IMR-90 (cell line): ENCODE measurements at regions not wholly inside any gene's neighbourhood (a gene's known extent, or its start where the extent isn't known, plus 50 kb on each side); places are given as distances from the start of the nearest gene placed in this dataset.

ENCODE experiments used
- ATAC-seq: fragments of 200-7000 bp; cut with Tn5 transposase; 2 replicates; pipeline ENCODE4 v1.9.1; 2020; ENCODE audit warnings: low read depth, mild to moderate bottlenecking, moderate library complexity
- BruUV-seq: library from RNA; stranded (reverse); fragments of 400-500 nt; replicated peaks from 2 replicates; lab custom pipeline; 2021; lab: Mats Ljungman, UMichigan
- CTCF ChIA-PET: fragments of 300-600 bp; formaldehyde crosslinking; extraction: SDS; loops from one replicate; lab custom pipeline; 2021; ENCODE audit warnings: antibody characterized with exemption; lab: Yijun Ruan, JAX
- POLR2A ChIA-PET: fragments of 300-600 bp; sonication (Branson Sonifier 250); formaldehyde crosslinking; loops from one replicate; lab custom pipeline; 2022; ENCODE audit warnings: antibody characterized with exemption; ENCODE audit not compliant: unreplicated experiment; lab: Charles Lee
- DNase-seq: peaks from one replicate; pipeline ENCODE4 v3.0.0; 2013
- H2AFZ ChIP-seq: replicated peaks from 2 replicates; pipeline ENCODE3; 2013; ENCODE audit warnings: low read length, mild to moderate bottlenecking; ENCODE audit not compliant: poor library complexity
- H2AK5ac ChIP-seq: 2 replicates; pipeline ENCODE4 v1.6.1; 2013; ENCODE audit warnings: low read depth, low read length, inconsistent platforms
- H2AK9ac ChIP-seq: replicated peaks from 2 replicates; pipeline ENCODE3; 2013; ENCODE audit warnings: mild to moderate bottlenecking, low read depth, low read length, moderate library complexity; ENCODE audit not compliant: poor library complexity
- H2BK120ac ChIP-seq: 2 replicates; pipeline ENCODE4 v1.6.1; 2013; ENCODE audit warnings: low read depth, low read length, inconsistent platforms
- H2BK15ac ChIP-seq: 3 replicates; pipeline ENCODE4 v1.6.1; 2013; ENCODE audit warnings: low read depth, low read length, inconsistent platforms
- H2BK20ac ChIP-seq: 2 replicates; pipeline ENCODE4 v1.6.1; 2013; ENCODE audit warnings: low read depth, mild to moderate bottlenecking, inconsistent platforms, low read length, moderate library complexity
- H2BK5ac ChIP-seq: 2 replicates; pipeline ENCODE4 v1.6.1; 2013; ENCODE audit warnings: mild to moderate bottlenecking, low read depth, low read length, inconsistent platforms; ENCODE audit not compliant: poor library complexity, severe bottlenecking
- H3K14ac ChIP-seq: replicated peaks from 2 replicates; pipeline ENCODE4 v1.6.1; 2013; ENCODE audit warnings: low read depth, low read length, inconsistent platforms
- H3K18ac ChIP-seq: 2 replicates; pipeline ENCODE4 v1.6.1; 2013; ENCODE audit warnings: low read depth, low read length, control low read depth
- H3K23ac ChIP-seq: 2 replicates; pipeline ENCODE4 v1.6.1; 2013; ENCODE audit warnings: low read depth, low read length, inconsistent platforms
- H3K27ac ChIP-seq: 2 replicates; pipeline ENCODE4 v1.5.1; 2013; ENCODE audit warnings: mild to moderate bottlenecking, control low read depth, low read length; ENCODE audit not compliant: insufficient read depth
- H3K27me3 ChIP-seq: 2 replicates; pipeline ENCODE4 v1.6.1; 2013; ENCODE audit warnings: low read length; ENCODE audit not compliant: control insufficient read depth, insufficient read depth
- H3K36me3 ChIP-seq: 2 replicates; pipeline ENCODE4 v1.6.1; 2013; ENCODE audit warnings: low read length, mixed read lengths; ENCODE audit not compliant: control insufficient read depth, insufficient read depth
- H3K4ac ChIP-seq: 2 replicates; pipeline ENCODE4 v1.6.1; 2013; ENCODE audit warnings: low read depth, low read length, inconsistent platforms
- H3K4me1 ChIP-seq: 2 replicates; pipeline ENCODE4 v1.6.1; 2013; ENCODE audit warnings: low read length, mixed read lengths; ENCODE audit not compliant: control insufficient read depth, insufficient read depth
- H3K4me2 ChIP-seq: 2 replicates; pipeline ENCODE4 v1.6.1; 2013; ENCODE audit warnings: low read depth, mild to moderate bottlenecking, control low read depth, low read length, moderate library complexity
- H3K4me3 ChIP-seq: 2 replicates; pipeline ENCODE4 v1.5.1; 2013; ENCODE audit warnings: low read depth, mild to moderate bottlenecking, control low read depth, low read length, moderate library complexity; ENCODE audit not compliant: insufficient read depth
- H3K56ac ChIP-seq: 2 replicates; pipeline ENCODE4 v1.6.1; 2013; ENCODE audit warnings: low read length, inconsistent platforms; ENCODE audit not compliant: insufficient read depth; ENCODE audit errors: extremely low read depth
- H3K79me1 ChIP-seq, 2 experiments: 2 replicates each; pipeline ENCODE4 v1.6.1; 2013; ENCODE audit warnings: low read length in 2 of 2, inconsistent platforms in 1 of 2, low read depth in 1 of 2
- H3K9ac ChIP-seq: 2 replicates; pipeline ENCODE4 v1.6.1; 2013; ENCODE audit warnings: low read depth, low read length, control low read depth
- H3K9me1 ChIP-seq: 2 replicates; pipeline ENCODE4 v1.6.1; 2013; ENCODE audit warnings: low read length, inconsistent platforms; ENCODE audit not compliant: insufficient read depth
- H3K9me3 ChIP-seq: 2 replicates; pipeline ENCODE4 v1.6.1; 2013; ENCODE audit warnings: low read length; ENCODE audit not compliant: control insufficient read depth, insufficient read depth
- H4K20me1 ChIP-seq: 2 replicates; pipeline ENCODE4 v1.6.1; 2013; ENCODE audit warnings: low read length, inconsistent platforms; ENCODE audit not compliant: insufficient read depth
- H4K5ac ChIP-seq: 2 replicates; pipeline ENCODE4 v1.6.1; 2013; ENCODE audit warnings: mild to moderate bottlenecking, low read depth, low read length, control low read depth
- H4K8ac ChIP-seq, 2 experiments: 2 replicates each; pipeline ENCODE4 v1.6.1; 2013; ENCODE audit warnings: low read depth in 2 of 2, low read length in 2 of 2, control low read depth in 1 of 2, inconsistent platforms in 1 of 2
- H4K91ac ChIP-seq: 2 replicates; pipeline ENCODE4 v1.6.1; 2013; ENCODE audit warnings: low read depth, low read length, inconsistent platforms; ENCODE audit not compliant: insufficient read depth
- BHLHE40 ChIP-seq: fragments of 150-350 bp; IDR thresholded peaks from 2 replicates; pipeline ENCODE4 v1.6.1; 2016; ENCODE audit warnings: mild to moderate bottlenecking, low read depth, low read length
- CEBPB ChIP-seq: IDR thresholded peaks from 2 replicates; pipeline ENCODE4 v1.6.1; 2012; ENCODE audit warnings: low read depth, low read length, improper control_type of control experiment
- CHD1 ChIP-seq: IDR thresholded peaks from 2 replicates; pipeline ENCODE4 v1.6.1; 2012; ENCODE audit warnings: low read depth, low read length, improper control_type of control experiment
- CTCF ChIP-seq: conservative IDR thresholded peaks from 2 replicates; pipeline ENCODE4 v1.5.1; 2012; ENCODE audit warnings: mild to moderate bottlenecking, low read depth, low read length, improper control_type of control experiment
- ELK1 ChIP-seq: fragments of 150-350 bp; IDR thresholded peaks from 2 replicates; pipeline ENCODE4 v1.6.1; 2016; ENCODE audit warnings: low read depth, mild to moderate bottlenecking, low read length, moderate library complexity, borderline replicate concordance
- FOS ChIP-seq: fragments of 150-350 bp; IDR thresholded peaks from 2 replicates; pipeline ENCODE4 v1.6.1; 2016; ENCODE audit warnings: low read depth, low read length
- MAFK ChIP-seq: IDR thresholded peaks from 2 replicates; pipeline ENCODE4 v1.6.1; 2012; ENCODE audit warnings: low read depth, low read length, improper control_type of control experiment
- MAZ ChIP-seq: IDR thresholded peaks from 2 replicates; pipeline ENCODE4 v1.6.1; 2012; ENCODE audit warnings: low read depth, mild to moderate bottlenecking, low read length, improper control_type of control experiment, moderate library complexity, borderline replicate concordance
- MXI1 ChIP-seq: IDR thresholded peaks from 2 replicates; pipeline ENCODE4 v1.6.1; 2012; ENCODE audit warnings: low read depth, mild to moderate bottlenecking, low read length, moderate library complexity, borderline replicate concordance
- POLR2A ChIP-seq: IDR thresholded peaks from 2 replicates; pipeline ENCODE4 v1.6.1; 2012; ENCODE audit warnings: mild to moderate bottlenecking, low read depth, low read length
- RAD21 ChIP-seq: IDR thresholded peaks from 2 replicates; pipeline ENCODE4 v1.6.1; 2012; ENCODE audit warnings: low read length, improper control_type of control experiment
- RFX5 ChIP-seq: IDR thresholded peaks from 2 replicates; pipeline ENCODE4 v1.8.0; 2012; ENCODE audit warnings: low read depth, mild to moderate bottlenecking, low read length, moderate library complexity
- SMC3 ChIP-seq: fragments of 150-350 bp; IDR thresholded peaks from 2 replicates; pipeline ENCODE4 v1.6.1; 2016; ENCODE audit warnings: low read depth, mild to moderate bottlenecking, antibody characterized with exemption, low read length, moderate library complexity
- USF2 ChIP-seq: fragments of 150-350 bp; IDR thresholded peaks from 2 replicates; pipeline ENCODE4 v1.6.1; 2017; ENCODE audit warnings: mild to moderate bottlenecking, antibody characterized with exemption, low read length, low read depth
- WGBS, 2 experiments: methylation state at CpG; one replicate each; pipeline versions ENCODE4 v1.1.5 to v1.1.7; 2013; ENCODE audit warnings: missing lambda C conversion rate in 2 of 2; ENCODE audit not compliant: insufficient read length in 1 of 2; ENCODE audit errors: extremely low coverage in 2 of 2; 5-methylcytosine and 5-hydroxymethylcytosine counted together
- dilution Hi-C: fragments of 300-500 bp; cut with HindIII; formaldehyde crosslinking; loops from one replicate; pipeline ENCODE4 v1.14.3; 2018; ENCODE audit warnings: low sequenced_read_pairs; ENCODE audit not compliant: unreplicated experiment
- in situ Hi-C: fragments of 300-500 bp; cut with MboI; formaldehyde crosslinking; loops from 3 replicates; pipeline ENCODE4 v1.14.3; 2019; ENCODE audit warnings: low sequenced_read_pairs, inconsistent platforms, mixed read lengths
- intact Hi-C: fragments of 100-400 bp; cut with micrococcal nuclease; formaldehyde crosslinking; loops from 2 replicates; pipeline ENCODE4 v1.10.0; 2022

GRCh38 chr5:118220556-118221195, 767.7 kb downstream of the DTWD2 start:
- H3K4me1 ChIP-seq, result no peaks in the 10 kb centered on the region
- POLR2A ChIA-PET, result no interaction called here
- TF ChIP-seq FOS, result no peak
- no peak for TF ChIP-seq BHLHE40
- no peak for TF ChIP-seq RFX5
- TF ChIP-seq MXI1, result no peak
- TF ChIP-seq POLR2A, result no peak
- TF ChIP-seq CTCF, result no peak
- TF ChIP-seq CHD1, result no peak
- no peak for TF ChIP-seq SMC3
- TF ChIP-seq ELK1, result no peak
- no peak for TF ChIP-seq CEBPB
- TF ChIP-seq MAFK, result no peak
- TF ChIP-seq MAZ, result no peak
- TF ChIP-seq RAD21, result no peak
- no peak for TF ChIP-seq USF2
- H3K9me3 ChIP-seq, result peaks cover 2% of the 10 kb centered on the region; the same call in 1 of the 2 replicates
- H3K4me2 ChIP-seq, result no peak overlapping the region
- no peaks in the 10 kb centered on the region for H3K27me3 ChIP-seq
- H3K79me1 ChIP-seq, result no peaks in the 10 kb centered on the region
- H3K9ac ChIP-seq, result no peak overlapping the region
- H3K9me1 ChIP-seq, result no peaks in the 10 kb centered on the region
- no peak overlapping the region for H4K5ac ChIP-seq
- no peak overlapping the region for H2BK120ac ChIP-seq
- dilution Hi-C loops (no loop called here), intact Hi-C loops (no loop called here), in situ Hi-C loops (no loop called here)
- H3K23ac ChIP-seq, result no peak overlapping the region
- no peak overlapping the region for H2BK20ac ChIP-seq
- H3K4me3 ChIP-seq, result no peak overlapping the region
- no CpG with 5 or more reads among the region's 2 CpGs for WGBS, 2 experiments
- H2AK5ac ChIP-seq, result no peak overlapping the region
- no TSS peak for BruUV-seq
- no peak overlapping the region for H2BK5ac ChIP-seq
- no peak for ATAC-seq
- H3K4ac ChIP-seq, result no peak overlapping the region
- H3K56ac ChIP-seq, result no peak overlapping the region
- no peaks in the 10 kb centered on the region for H4K20me1 ChIP-seq
- no peak overlapping the region for H2AFZ ChIP-seq
- H3K18ac ChIP-seq, result no peak overlapping the region
- no peak overlapping the region for H4K8ac ChIP-seq
- no peak for DNase-seq
- no peak overlapping the region for H3K27ac ChIP-seq
- H3K36me3 ChIP-seq, result no peaks in the 10 kb centered on the region
- CTCF ChIA-PET, result no interaction called here
- no peak overlapping the region for H2AK9ac ChIP-seq
- H4K91ac ChIP-seq, result no peak overlapping the region
- no peak overlapping the region for H3K14ac ChIP-seq
- H2BK15ac ChIP-seq, result no peak overlapping the region
